Right cardiac atrium (tissue), 5 donors: ENCODE measurements at regions not wholly inside any gene's neighbourhood (a gene's known extent, or its start where the extent isn't known, plus 50 kb on each side); places are given as distances from the start of the nearest gene placed in this dataset.

Experiments used
- ATAC-seq, 2 donors: fragments of 200-7000 bp; cut with Tn5 transposase; one replicate each; pipeline versions ENCODE4 v1.8.0 to v1.9.1; 2020; ENCODE audit warnings: moderate library complexity in 2 of 2, mild to moderate bottlenecking in 1 of 2
- DNase-seq, 3 donors: peaks; one replicate each; pipeline ENCODE4 v3.0.0-alpha.2; 2020
- H3K27ac ChIP-seq: one replicate; pipeline ENCODE4 v1.5.1; 2013; ENCODE audit warnings: mild to moderate bottlenecking, low read length, control low read depth, moderate library complexity
- H3K27me3 ChIP-seq: one replicate; pipeline ENCODE4 v1.6.1; 2013; ENCODE audit not compliant: control insufficient read depth, insufficient read depth
- H3K4me1 ChIP-seq: one replicate; pipeline ENCODE4 v1.6.1; 2013; ENCODE audit warnings: low read length; ENCODE audit not compliant: control insufficient read depth, insufficient read depth
- H3K4me3 ChIP-seq: one replicate; pipeline ENCODE4 v1.5.1; 2013; ENCODE audit warnings: low read length, control low read depth
- H3K9me3 ChIP-seq: one replicate; pipeline ENCODE4 v1.6.1; 2013; ENCODE audit warnings: low read length; ENCODE audit not compliant: control insufficient read depth
- WGBS: extraction: QIAGEN DNeasy Blood & Tissue Kit; methylation state at CpG from one replicate; pipeline ENCODE4 v1.1.7; 2013; 5-methylcytosine and 5-hydroxymethylcytosine counted together
- intact Hi-C, 4 donors: fragments of 100-400 bp; cut with DNase I; formaldehyde crosslinking; loops; one replicate each; pipeline versions ENCODE4 v1.11.0 to v1.14.0; 2022 to 2023
- donor health status: healthy with polysubstance abuse.
- donor health status: DM: no; HTN: yes; CAD: no.
- donor health status: DM: no; HTN: no; CAD: no.
- donor health status: DM: no; HTN: yes; CAD: no; lungs with severe emphysema.
- donor health status: DM: yes; HTN: yes; CAD: no.

GRCh38 chr6:167571550-167571949, 246.7 kb downstream of the TTLL2 start:
- intact Hi-C loops, result no loop called here
- Histone ChIP-seq H3K27me3 (no peaks in the 10 kb centered on the region), H3K27ac (no peak overlapping the region), H3K4me1 (no peaks in the 10 kb centered on the region), H3K9me3 (no peaks in the 10 kb centered on the region), H3K4me3 (no peak overlapping the region)
- WGBS, result 84% methylated on average over 9 of the region's 9 CpGs
- ATAC-seq (no peak), DNase-seq (no peak)

GRCh38 chr6:167572106-167572505, 247.2 kb downstream of the TTLL2 start:
- Histone ChIP-seq H3K27me3 (no peaks in the 10 kb centered on the region), H3K4me3 (no peak overlapping the region), H3K9me3 (no peaks in the 10 kb centered on the region), H3K27ac (no peak overlapping the region), H3K4me1 (no peaks in the 10 kb centered on the region)
- 96% methylated on average over 10 of the region's 10 CpGs for WGBS
- ATAC-seq (no peak), DNase-seq (no peak)
- intact Hi-C loops, result no loop called here

DNA sequence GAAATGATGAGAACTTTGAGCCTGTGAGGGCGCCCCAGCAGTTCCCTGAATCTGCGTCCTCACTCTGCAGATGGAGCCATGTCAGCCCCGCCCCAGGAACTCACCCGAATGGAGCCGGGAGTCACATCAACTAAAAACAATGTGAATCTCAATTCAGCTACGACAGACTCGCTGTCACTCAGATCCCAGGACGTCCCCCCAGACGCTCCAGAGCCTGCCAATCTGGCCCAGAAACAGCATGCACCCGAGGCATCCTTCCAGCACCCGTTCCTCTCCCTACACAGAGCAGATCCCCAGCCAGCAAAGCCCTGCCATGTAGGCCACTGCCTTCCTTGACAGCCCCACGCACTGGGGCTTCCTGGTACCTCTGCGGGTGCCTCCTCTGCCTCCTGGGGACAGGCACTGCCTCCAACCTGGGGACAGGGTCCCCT, 248.0 kb downstream of the TTLL2 start:
- no peaks in the 10 kb centered on the region for H3K4me1 ChIP-seq
- H3K27ac ChIP-seq, result no peak overlapping the region
- H3K4me3 ChIP-seq, result no peak overlapping the region
- WGBS, result 44% methylated on average over 13 of the region's 13 CpGs
- DNase-seq, result peak; percentile 39 to 84 (median 78)
- ATAC-seq, result peak; percentile 48 to 61
- H3K27me3 ChIP-seq, result no peaks in the 10 kb centered on the region
- no peaks in the 10 kb centered on the region for H3K9me3 ChIP-seq
- intact Hi-C loops, result no loop called here

- peak; percentile 57 to 73 for ATAC-seq
- intact Hi-C loops, result no loop called here
- H3K9me3 ChIP-seq, result no peaks in the 10 kb centered on the region
- H3K27ac ChIP-seq, result peak overlapping the region; percentile 13
- DNase-seq, result peak in 1 of 3 donors; percentile 66
- H3K4me3 ChIP-seq, result no peak overlapping the region
- 57% methylated on average over 16 of the region's 16 CpGs for WGBS
- no peaks in the 10 kb centered on the region for H3K4me1 ChIP-seq
- no peaks in the 10 kb centered on the region for H3K27me3 ChIP-seq
Observed at GRCh38 chr6:167573461-167574215, 248.8 kb downstream of the TTLL2 start.

- peak; percentile 60 to 84 (median 84) for DNase-seq
- intact Hi-C loops, result no loop called here
- Histone ChIP-seq H3K27ac (peak overlapping the region; percentile 18), H3K4me3 (no peak overlapping the region), H3K9me3 (no peaks in the 10 kb centered on the region), H3K27me3 (no peaks in the 10 kb centered on the region), H3K4me1 (no peaks in the 10 kb centered on the region)
- peak; percentile 69 to 77 for ATAC-seq
- 66% methylated on average over 29 of the region's 29 CpGs for WGBS
Observed at GRCh38 chr6:167574431-167575151, 249.7 kb downstream of the TTLL2 start.

GRCh38 chr6:167575158-167575696, 250.3 kb downstream of the TTLL2 start:
- intact Hi-C loops, result no loop called here
- peak in 1 of 2 donors; percentile 9 for ATAC-seq
- H3K4me3 ChIP-seq, result no peak overlapping the region
- H3K9me3 ChIP-seq, result no peaks in the 10 kb centered on the region
- no peaks in the 10 kb centered on the region for H3K4me1 ChIP-seq
- H3K27me3 ChIP-seq, result no peaks in the 10 kb centered on the region
- H3K27ac ChIP-seq, result no peak overlapping the region
- DNase-seq, result no peak
- 84% methylated on average over 23 of the region's 23 CpGs for WGBS

GRCh38 chr6:167576050-167576741, 250.5 kb upstream of the AFDN start:
- no peaks in the 10 kb centered on the region for H3K9me3 ChIP-seq
- H3K4me1 ChIP-seq, result no peaks in the 10 kb centered on the region
- no peaks in the 10 kb centered on the region for H3K27me3 ChIP-seq
- ATAC-seq (no peak), DNase-seq (no peak)
- H3K4me3 ChIP-seq, result no peak overlapping the region
- no peak overlapping the region for H3K27ac ChIP-seq
- 94% methylated on average over 23 of the region's 23 CpGs for WGBS
- intact Hi-C loops, result no loop called here

GRCh38 chr6:167576828-167577503, 249.7 kb upstream of the AFDN start:
- Histone ChIP-seq H3K4me1 (no peaks in the 10 kb centered on the region), H3K9me3 (no peaks in the 10 kb centered on the region), H3K27ac (no peak overlapping the region), H3K4me3 (no peak overlapping the region), H3K27me3 (no peaks in the 10 kb centered on the region)
- WGBS, result 82% methylated on average over 21 of the region's 21 CpGs
- DNase-seq (no peak), ATAC-seq (no peak)
- intact Hi-C loops, result no loop called here

- intact Hi-C loops, result no loop called here
- no peak for ATAC-seq
- WGBS, result 82% methylated on average over 13 of the region's 13 CpGs
Observed at GRCh38 chr6:167577891-167578361, 248.8 kb upstream of the AFDN start.

DNA sequence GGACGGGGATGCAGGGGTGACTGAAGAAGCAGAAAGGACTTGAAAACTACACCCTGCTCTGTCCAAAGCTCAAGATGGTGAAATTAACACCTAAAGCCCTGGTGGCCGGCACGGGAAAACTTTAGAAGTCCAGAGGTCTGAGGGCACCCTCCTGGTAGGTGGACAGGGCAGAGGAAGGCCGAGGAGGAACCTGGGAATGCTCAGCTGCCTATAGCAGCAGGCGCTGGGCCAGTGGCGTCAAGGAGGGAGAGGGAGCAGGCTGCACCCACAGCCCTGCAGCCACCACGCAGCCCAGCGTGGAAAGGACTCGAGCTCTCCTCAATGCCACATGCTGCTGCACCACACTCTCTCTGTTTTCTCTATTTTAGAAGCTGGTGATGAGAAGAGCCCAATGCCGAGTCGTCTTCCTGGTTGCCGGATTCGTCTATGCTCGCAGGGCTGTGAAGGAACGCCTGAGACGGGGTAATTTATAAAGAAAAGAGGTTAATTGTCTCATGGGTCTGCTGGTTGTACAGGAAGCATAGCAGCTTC, 248.3 kb upstream of the AFDN start:
- no peak for ATAC-seq
- WGBS, result 97% methylated on average over 16 of the region's 16 CpGs
- no peaks in the 10 kb centered on the region for H3K27me3 ChIP-seq
- H3K27ac ChIP-seq, result no peak overlapping the region
- DNase-seq, result no peak
- no peaks in the 10 kb centered on the region for H3K9me3 ChIP-seq
- intact Hi-C loops, result no loop called here
- H3K4me3 ChIP-seq, result no peak overlapping the region
- no peaks in the 10 kb centered on the region for H3K4me1 ChIP-seq

More at GRCh38 chr6:167577891-167578361, 248.8 kb upstream of the AFDN start:
- Histone ChIP-seq H3K4me3 (no peak overlapping the region), H3K27ac (no peak overlapping the region), H3K4me1 (no peaks in the 10 kb centered on the region), H3K9me3 (no peaks in the 10 kb centered on the region), H3K27me3 (no peaks in the 10 kb centered on the region)
- no peak for DNase-seq
